ENCODE measurements at regions not wholly inside any gene's neighbourhood (a gene's known extent, or its start where the extent isn't known, plus 50 kb on each side); places are given as distances from the start of the nearest gene placed in this dataset.
"Not testable (repeated sequence)": the region's sequence is repeated elsewhere in the genome, so short reads cannot be mapped to it uniquely, and the experiment has no call there.

DNA sequence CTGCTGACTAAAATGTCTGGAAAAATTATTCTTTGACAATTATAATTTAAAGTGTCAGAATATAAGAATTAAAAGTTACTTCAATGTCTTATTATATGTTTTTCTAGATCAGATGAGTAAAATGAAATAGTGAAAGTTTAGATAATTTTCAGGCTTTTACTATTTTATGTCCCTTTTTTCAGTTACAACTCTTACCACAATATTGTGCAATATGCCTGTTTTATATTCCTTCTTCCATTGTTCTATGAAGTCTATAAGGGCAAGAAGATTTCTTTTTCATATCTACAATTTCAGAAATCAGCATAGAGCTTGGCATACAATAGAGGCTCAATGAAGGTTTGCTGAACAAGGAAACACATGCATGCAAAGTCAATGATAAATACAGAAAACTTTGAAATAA is 401.2 kb upstream of the HTR1E start:
- ChIA-PET CTCF (no interaction called here), POLR2A (no interaction called here)
- Mint-ChIP-seq H3K4me3 (no peak overlapping the region), H3K27ac (no peak overlapping the region), H3K4me1 (no peaks in the 10 kb centered on the region), H3K27me3 (no peaks in the 10 kb centered on the region), H3K36me3 (ENCODE audit: low read depth) (no peaks in the 10 kb centered on the region), H3K9me3 (peaks cover 5% of the 10 kb centered on the region)
- DNase-seq: no peak

DNA sequence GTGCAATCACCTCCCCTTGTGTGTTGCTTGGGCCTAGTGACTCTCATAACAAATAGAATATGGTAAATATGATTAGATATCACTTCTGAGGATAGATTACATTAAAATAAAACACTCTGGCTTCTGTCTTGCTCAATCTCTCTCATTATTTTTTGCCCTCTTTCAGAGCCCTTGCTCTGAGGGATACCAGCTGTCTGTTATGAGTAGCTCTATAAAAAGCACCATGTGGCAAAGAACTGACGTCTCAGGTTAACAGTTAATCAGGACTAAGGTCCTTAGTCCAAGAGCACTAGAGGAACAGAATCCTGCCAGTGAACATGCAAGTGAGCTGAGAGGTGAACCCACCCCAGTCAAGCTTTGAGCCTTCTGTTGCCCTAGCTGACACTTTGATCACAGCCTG is 402.2 kb upstream of the HTR1E start:
- POLR2A ChIA-PET: no interaction called here
- no peaks in the 10 kb centered on the region for H3K36me3 Mint-ChIP-seq (ENCODE audit: low read depth)

DNA sequence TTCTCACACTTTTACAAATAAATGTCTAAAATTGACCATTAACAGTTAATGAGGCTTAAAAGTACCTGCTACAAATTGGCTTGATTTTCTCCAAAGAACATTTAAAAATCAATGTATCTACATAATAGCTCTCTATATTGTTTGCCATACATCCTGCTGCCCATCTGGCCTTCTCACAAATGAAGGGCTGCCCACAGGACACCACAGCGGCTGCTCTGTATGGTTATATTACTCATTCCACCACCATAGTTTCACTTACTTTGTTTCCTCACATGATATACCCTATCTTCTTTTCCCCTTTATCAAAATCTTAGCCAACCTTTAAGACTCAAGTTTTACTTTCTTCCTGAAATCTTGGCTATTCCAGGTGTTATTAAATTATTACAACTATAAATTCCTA is 407.7 kb upstream of the HTR1E start:
- Mint-ChIP-seq H3K4me3 (no peak overlapping the region), H3K9me3 (peaks cover 9% of the 10 kb centered on the region), H3K36me3 (ENCODE audit: low read depth) (no peaks in the 10 kb centered on the region), H3K4me1 (no peaks in the 10 kb centered on the region), H3K27ac (no peak overlapping the region), H3K27me3 (no peaks in the 10 kb centered on the region)
- DNase-seq: no peak
- ChIA-PET POLR2A (no interaction called here), CTCF (no interaction called here)

More for the DNA sequence above, 402.2 kb upstream of the HTR1E start:
- Mint-ChIP-seq H3K4me1 (no peaks in the 10 kb centered on the region), H3K9me3 (peaks cover 5% of the 10 kb centered on the region), H3K27me3 (no peaks in the 10 kb centered on the region), H3K27ac (no peak overlapping the region), H3K4me3 (no peak overlapping the region)
- CTCF ChIA-PET: no interaction called here
- DNase-seq: no peak

DNA sequence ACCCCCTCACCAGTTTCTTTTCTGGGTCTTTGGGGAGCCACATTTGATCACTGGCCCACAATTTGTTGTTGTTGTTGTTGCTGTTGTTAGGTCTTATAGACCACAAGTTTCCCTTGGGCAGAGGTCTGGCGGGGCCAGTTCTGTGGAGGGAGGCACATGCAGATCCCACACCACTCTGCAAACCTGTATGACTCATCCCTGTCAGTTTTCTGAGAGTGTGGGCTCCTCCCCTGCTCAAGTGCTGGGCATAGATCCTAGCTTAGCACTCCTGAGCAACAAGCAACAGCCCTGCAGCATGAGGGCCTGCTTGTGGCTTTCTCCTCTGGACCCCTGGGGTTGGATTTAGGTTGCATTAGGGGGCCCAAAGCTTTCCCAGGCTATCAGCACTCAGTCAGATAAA is 411.1 kb upstream of the HTR1E start:
- H3K9me3 Mint-ChIP-seq: peaks cover 6% of the 10 kb centered on the region
- CTCF ChIA-PET: no interaction called here
- DNase-seq: no peak

DNA sequence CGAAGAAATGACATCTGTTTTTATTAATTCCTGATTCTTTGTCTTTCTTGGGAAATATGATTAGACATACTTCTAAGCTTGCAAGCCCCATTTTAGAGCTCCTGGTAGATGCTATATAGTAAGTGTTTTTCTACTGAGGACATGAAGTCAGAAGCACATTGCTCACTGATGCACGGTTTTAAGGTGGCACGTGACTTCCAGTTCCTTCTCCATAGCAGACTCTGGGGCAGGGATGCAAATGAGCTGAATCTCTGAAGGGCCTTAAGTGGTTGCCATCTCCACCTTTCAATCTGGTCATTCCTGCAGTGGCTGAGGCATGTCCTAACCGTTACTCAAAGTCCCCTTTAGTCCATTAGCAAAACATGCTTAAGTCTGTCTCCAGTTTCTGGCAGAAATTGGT is 421.2 kb upstream of the HTR1E start:
- H3K4me3 Mint-ChIP-seq: no peak overlapping the region
- H3K9me3 Mint-ChIP-seq: peaks cover 3% of the 10 kb centered on the region
- DNase-seq: no peak
- no peak overlapping the region for H3K27ac Mint-ChIP-seq
- no peaks in the 10 kb centered on the region for H3K4me1 Mint-ChIP-seq
- H3K27me3 Mint-ChIP-seq: no peaks in the 10 kb centered on the region
- H3K36me3 Mint-ChIP-seq (ENCODE audit: low read depth): no peaks in the 10 kb centered on the region
- POLR2A ChIA-PET: no interaction called here
- CTCF ChIA-PET: no interaction called here

More for the DNA sequence above, 411.1 kb upstream of the HTR1E start:
- H3K27ac Mint-ChIP-seq: no peak overlapping the region
- no peak overlapping the region for H3K4me3 Mint-ChIP-seq
- H3K27me3 Mint-ChIP-seq: no peaks in the 10 kb centered on the region
- POLR2A ChIA-PET: no interaction called here
- no peaks in the 10 kb centered on the region for H3K36me3 Mint-ChIP-seq (ENCODE audit: low read depth)
- no peaks in the 10 kb centered on the region for H3K4me1 Mint-ChIP-seq

DNA sequence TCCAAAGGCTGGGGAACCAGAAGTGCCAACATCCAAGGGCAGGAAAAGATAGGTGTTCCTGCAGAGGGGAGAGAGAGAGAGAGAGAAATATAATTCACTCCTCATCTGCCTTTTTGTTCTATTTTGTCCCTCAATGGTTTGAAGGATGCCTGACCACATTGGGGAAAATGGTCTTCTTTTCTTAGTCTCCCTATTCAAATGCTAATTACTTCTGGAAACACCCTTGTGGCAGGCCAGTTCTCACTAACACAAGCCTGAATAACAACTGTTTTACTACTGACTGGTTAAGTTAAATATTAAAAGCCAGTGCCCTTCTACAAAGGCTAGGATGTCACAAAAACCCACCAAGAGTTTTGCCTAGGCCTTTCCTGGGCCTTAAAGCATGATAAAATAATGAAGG is 425.4 kb upstream of the HTR1E start:
- no peak for DNase-seq
- Mint-ChIP-seq H3K36me3 (ENCODE audit: low read depth) (no peaks in the 10 kb centered on the region), H3K9me3 (peaks cover 4% of the 10 kb centered on the region), H3K4me3 (no peak overlapping the region), H3K4me1 (no peaks in the 10 kb centered on the region), H3K27me3 (no peaks in the 10 kb centered on the region), H3K27ac (no peak overlapping the region)
- ChIA-PET CTCF (no interaction called here), POLR2A (no interaction called here)

DNA sequence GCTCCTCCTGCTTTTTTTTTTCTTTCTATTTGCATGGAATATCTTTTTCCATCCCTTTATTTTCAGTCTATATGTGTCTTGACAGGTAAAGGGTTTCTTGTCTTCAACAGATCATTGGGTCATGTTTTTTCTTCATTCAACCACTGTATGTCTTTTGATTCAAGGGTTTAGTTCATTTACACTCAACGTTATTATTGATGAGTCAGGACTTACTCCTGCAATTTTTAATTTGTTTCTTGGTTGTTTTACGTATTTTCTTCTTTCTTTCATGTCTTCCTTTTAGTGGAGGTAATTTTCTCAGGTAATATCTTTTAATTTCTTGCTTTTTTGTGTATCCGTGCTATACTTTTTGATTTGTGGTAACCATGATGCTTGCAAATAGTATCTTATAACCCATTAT is 429.1 kb upstream of the HTR1E start:
- DNase-seq: no peak
- Mint-ChIP-seq H3K9me3 (peaks cover 4% of the 10 kb centered on the region), H3K4me3 (no peak overlapping the region), H3K4me1 (no peaks in the 10 kb centered on the region), H3K27ac (no peak overlapping the region), H3K27me3 (no peaks in the 10 kb centered on the region), H3K36me3 (ENCODE audit: low read depth) (no peaks in the 10 kb centered on the region)
- POLR2A ChIA-PET: no interaction called here
- CTCF ChIA-PET: no interaction called here

DNA sequence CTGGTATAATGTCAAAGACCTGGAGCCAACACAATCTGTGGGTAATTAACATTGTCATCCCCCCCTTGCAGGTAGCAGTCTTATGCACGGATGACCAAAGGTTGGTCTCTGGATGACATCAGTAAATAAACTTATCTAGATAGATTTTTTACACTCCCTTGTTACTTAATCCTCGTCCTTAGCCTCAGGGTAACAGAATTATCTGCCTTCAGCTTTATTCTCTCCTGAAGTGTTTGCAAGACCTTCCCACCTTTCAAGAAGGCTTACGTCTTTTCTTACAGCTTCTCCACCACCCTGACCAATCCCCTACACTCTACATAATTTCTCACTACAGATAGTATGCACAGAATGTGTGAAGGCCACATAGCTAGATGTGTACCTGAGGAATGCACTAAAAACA is 434.8 kb upstream of the HTR1E start:
- POLR2A ChIA-PET: no interaction called here
- peaks cover 12% of the 10 kb centered on the region for H3K9me3 Mint-ChIP-seq
- no peaks in the 10 kb centered on the region for H3K27me3 Mint-ChIP-seq
- no peak for DNase-seq
- no peak overlapping the region for H3K4me3 Mint-ChIP-seq
- no peak overlapping the region for H3K27ac Mint-ChIP-seq
- no peaks in the 10 kb centered on the region for H3K36me3 Mint-ChIP-seq (ENCODE audit: low read depth)
- no peaks in the 10 kb centered on the region for H3K4me1 Mint-ChIP-seq
- CTCF ChIA-PET: no interaction called here

DNA sequence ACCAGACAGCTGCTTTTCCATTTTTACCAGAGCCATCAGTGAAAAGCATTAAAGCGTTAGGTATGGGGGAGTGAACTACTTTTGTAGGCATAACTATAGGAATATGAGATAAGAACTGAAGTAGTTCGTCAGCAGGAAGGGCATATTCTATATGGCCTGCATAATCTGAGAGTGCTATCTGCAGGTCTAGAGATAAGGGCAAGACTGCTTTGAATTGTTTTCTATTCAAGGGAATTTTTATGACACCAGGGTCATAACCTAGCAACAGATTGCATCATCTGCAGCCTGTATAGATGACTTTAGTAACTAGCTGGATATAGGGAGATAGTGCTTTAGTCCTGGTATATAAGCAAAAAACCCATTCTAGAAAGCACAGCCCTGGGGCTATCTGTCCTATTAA is 437.3 kb upstream of the HTR1E start:
- ChIA-PET CTCF (no interaction called here), POLR2A (no interaction called here)
- no peak for DNase-seq
- Mint-ChIP-seq H3K9me3 (peaks cover 20% of the 10 kb centered on the region), H3K4me3 (no peak overlapping the region), H3K27me3 (no peaks in the 10 kb centered on the region), H3K27ac (no peak overlapping the region), H3K36me3 (ENCODE audit: low read depth) (no peaks in the 10 kb centered on the region), H3K4me1 (no peaks in the 10 kb centered on the region)

DNA sequence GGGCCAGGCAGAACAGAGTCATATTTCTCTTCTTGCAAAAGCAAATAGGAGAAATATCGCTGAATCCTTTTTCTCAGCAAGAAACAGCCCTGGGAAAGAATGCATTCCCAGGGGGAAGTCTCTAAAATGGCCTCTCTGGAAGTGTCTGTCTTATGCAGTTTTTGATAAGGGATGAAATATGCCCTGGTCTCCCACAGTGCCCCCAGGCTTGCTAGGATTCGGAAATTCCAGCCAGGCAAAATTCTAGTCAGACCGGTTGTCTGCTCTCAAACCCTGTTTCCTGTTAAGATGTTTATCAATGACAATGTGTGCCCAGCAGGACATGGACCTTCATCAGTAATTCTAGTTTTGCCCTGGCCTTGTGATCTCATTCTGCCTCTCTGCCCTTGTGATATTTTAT is 448.3 kb upstream of the HTR1E start:
- H3K36me3 Mint-ChIP-seq (ENCODE audit: low read depth); CTCF ChIA-PET; H3K27ac Mint-ChIP-seq; H3K4me3 Mint-ChIP-seq; POLR2A ChIA-PET; H3K27me3 Mint-ChIP-seq; H3K9me3 Mint-ChIP-seq; DNase-seq; H3K4me1 Mint-ChIP-seq: not testable (repeated sequence)

DNA sequence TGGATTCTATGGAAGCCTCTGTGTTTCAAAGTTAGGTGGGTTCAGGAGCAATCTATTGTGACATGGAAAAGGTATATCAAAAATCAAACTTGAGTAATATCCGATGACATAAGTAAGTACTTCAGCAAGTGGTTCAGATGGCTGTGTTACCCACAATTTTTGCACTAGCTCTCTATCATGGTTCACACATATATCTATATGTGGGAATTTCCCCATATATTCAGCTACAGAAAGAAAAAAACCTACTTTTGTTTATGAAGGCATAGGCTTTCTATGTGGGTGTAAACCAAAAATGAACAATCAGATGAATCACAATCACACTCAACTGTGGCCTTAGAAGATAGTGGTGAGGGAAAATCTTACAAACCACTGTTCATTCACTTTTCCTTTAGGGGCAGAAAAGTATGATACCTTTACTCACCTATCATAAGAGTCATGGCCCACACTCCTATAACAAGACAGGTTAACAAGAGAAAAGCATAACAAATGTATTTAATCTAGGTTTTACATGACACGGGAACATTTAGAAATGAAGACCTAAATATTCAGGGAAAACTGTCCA is 449.6 kb upstream of the HTR1E start:
- Mint-ChIP-seq H3K36me3 (ENCODE audit: low read depth) (no peaks in the 10 kb centered on the region), H3K4me3 (no peak overlapping the region), H3K4me1 (no peaks in the 10 kb centered on the region), H3K27me3 (no peaks in the 10 kb centered on the region), H3K27ac (no peak overlapping the region), H3K9me3 (no peaks in the 10 kb centered on the region)
- CTCF ChIA-PET: interaction anchor here (0.6 kb wide), 1 partner anchor 1734 kb away, joined by 4 read pairs; no protein-coding TSS in a partner anchor
- DNase-seq: no peak
- POLR2A ChIA-PET: no interaction called here

DNA sequence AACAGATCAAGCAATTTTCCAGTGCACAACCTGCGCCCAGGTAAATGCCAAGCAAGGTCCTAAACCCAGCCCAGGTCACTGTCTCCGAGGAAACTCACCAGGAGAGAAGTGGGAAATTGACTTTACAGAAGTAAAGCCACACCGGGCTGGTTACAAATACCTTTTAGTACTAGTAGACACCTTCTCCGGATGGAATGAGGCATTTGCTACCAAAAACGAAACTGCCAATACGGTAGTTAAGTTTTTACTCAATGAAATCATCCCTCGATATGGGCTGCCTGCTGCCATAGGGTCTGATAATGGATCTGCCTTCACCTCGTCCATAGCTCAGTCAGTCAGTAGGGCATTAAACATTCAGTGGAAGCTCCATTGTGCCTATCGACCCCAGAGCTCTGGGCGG is 459.0 kb upstream of the HTR1E start:
- H3K27me3 Mint-ChIP-seq; H3K27ac Mint-ChIP-seq; CTCF ChIA-PET; DNase-seq; H3K36me3 Mint-ChIP-seq (ENCODE audit: low read depth); POLR2A ChIA-PET; H3K9me3 Mint-ChIP-seq; H3K4me3 Mint-ChIP-seq; H3K4me1 Mint-ChIP-seq: not testable (repeated sequence)

DNA sequence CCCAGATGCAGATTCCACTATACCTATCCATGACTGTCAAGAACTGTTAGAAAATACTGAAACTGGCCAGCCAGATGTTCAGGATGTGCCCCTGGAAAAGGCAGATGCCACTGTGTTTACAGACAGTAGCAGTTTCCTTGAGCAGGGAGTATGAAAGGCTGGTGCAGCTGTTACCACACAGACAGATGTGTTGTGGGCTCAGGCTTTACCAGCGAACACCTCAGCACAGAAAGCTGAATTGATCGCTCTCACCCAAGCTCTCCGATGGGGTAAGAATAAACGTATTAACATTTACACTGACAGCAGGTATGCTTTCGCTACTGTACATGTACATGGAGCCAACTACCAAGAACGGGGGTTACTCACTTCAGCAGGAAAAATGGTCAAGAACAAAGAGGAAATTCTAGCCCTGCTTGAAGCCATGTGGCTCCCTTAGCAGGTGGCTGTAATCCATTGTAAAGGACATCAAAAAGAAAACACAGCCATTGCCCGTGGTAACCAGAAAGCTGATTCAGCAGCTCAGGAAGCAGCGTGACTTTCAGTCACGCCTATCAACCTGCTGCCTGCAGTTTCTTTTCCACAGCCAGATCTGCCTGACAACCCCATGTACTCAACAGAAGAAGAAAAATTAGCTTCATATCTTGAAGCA is 459.7 kb upstream of the HTR1E start:
- H3K36me3 Mint-ChIP-seq (ENCODE audit: low read depth): no peaks in the 10 kb centered on the region
- no peak overlapping the region for H3K27ac Mint-ChIP-seq
- POLR2A ChIA-PET: no interaction called here
- H3K4me1 Mint-ChIP-seq: no peaks in the 10 kb centered on the region
- H3K4me3 Mint-ChIP-seq: no peak overlapping the region
- no peaks in the 10 kb centered on the region for H3K27me3 Mint-ChIP-seq
- H3K9me3 Mint-ChIP-seq: peaks cover 10% of the 10 kb centered on the region
- CTCF ChIA-PET: no interaction called here
- no peak for DNase-seq

DNA sequence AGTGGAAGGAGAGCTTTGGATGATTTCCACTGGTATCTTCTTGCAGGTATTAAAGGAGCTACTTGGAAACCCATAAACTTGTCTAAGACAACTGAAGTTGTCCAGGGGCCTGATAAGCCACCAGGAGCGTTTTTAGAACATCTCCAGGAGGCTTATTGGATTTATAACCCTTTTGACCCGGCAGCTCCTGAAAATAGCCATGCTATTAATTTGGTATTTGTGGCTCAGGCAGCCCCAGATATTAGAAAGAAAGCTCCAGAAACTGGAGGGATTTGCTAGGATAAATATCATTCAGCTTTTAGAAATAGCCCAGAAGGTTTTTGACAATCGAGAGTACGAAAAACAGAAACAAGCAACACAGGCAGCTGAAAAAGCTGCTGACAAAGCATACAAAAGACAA is 461.0 kb upstream of the HTR1E start:
- POLR2A ChIA-PET: no interaction called here
- H3K36me3 Mint-ChIP-seq (ENCODE audit: low read depth): no peaks in the 10 kb centered on the region
- no peak overlapping the region for H3K4me3 Mint-ChIP-seq
- H3K27me3 Mint-ChIP-seq: no peaks in the 10 kb centered on the region
- no peak overlapping the region for H3K27ac Mint-ChIP-seq
- peaks cover 10% of the 10 kb centered on the region for H3K9me3 Mint-ChIP-seq
- no peak for DNase-seq
- CTCF ChIA-PET: no interaction called here
- no peaks in the 10 kb centered on the region for H3K4me1 Mint-ChIP-seq

Data from activated CD4-positive, alpha-beta T cell treated with anti-CD3 and anti-CD28 coated beads, Interleukin-2, amount 10 ng/mL, durations not matched to agents 7 days and 5 days (primary cell).